Occipital lobe (tissue), 1 donor: ENCODE measurements at regions not wholly inside any gene's neighbourhood (a gene's known extent, or its start where the extent isn't known, plus 50 kb on each side); places are given as distances from the start of the nearest gene placed in this dataset.

Experiments used
- DNase-seq: peaks from one replicate; lab custom pipeline; 2025; lab: John Stamatoyannopoulos, UW

- DNase-seq, result no peak
Measured at GRCh38 chr16:11440657-11441012, 95.4 kb downstream of the RMI2 start.

GRCh38 chr16:11445486-11445885, 100.2 kb downstream of the RMI2 start:
- DNase-seq, result no peak

GRCh38 chr16:11446566-11447119, 101.4 kb downstream of the RMI2 start:
- DNase-seq, result no peak

- no peak for DNase-seq
Measured at GRCh38 chr16:11447272-11447671, 102.0 kb downstream of the RMI2 start.

GRCh38 chr16:11447836-11448235, 102.6 kb downstream of the RMI2 start:
- DNase-seq, result no peak

- DNase-seq, result no peak
Measured at GRCh38 chr16:11448796-11449416, 103.6 kb downstream of the RMI2 start.

- no peak for DNase-seq
Measured at GRCh38 chr16:11449716-11450115, 104.5 kb downstream of the RMI2 start.

GRCh38 chr16:11450136-11450535, 104.9 kb downstream of the RMI2 start:
- DNase-seq, result no peak

GRCh38 chr16:11452298-11452697, 107.0 kb downstream of the RMI2 start:
- no peak for DNase-seq

- no peak for DNase-seq
Measured at GRCh38 chr16:11452746-11453389, 107.6 kb downstream of the RMI2 start.

- no peak for DNase-seq
Measured at GRCh38 chr16:11456741-11457140, 111.5 kb downstream of the RMI2 start.

GRCh38 chr16:11459722-11460121, 114.5 kb downstream of the RMI2 start:
- no peak for DNase-seq

- DNase-seq, result no peak
Measured at GRCh38 chr16:11460820-11461594, 115.7 kb downstream of the RMI2 start.

- DNase-seq, result no peak
Measured at GRCh38 chr16:11461595-11461990, 116.3 kb downstream of the RMI2 start.

GRCh38 chr16:11462036-11462435, 116.8 kb downstream of the RMI2 start:
- no peak for DNase-seq

GRCh38 chr16:11462861-11463260, 117.6 kb downstream of the RMI2 start:
- DNase-seq, result no peak

GRCh38 chr16:11464241-11464640, 119.0 kb downstream of the RMI2 start:
- DNase-seq, result no peak

GRCh38 chr16:11465675-11466074, 120.4 kb downstream of the RMI2 start:
- DNase-seq, result no peak

- DNase-seq, result no peak
Measured at GRCh38 chr16:11470676-11471415, 115.9 kb downstream of the LITAF start.

GRCh38 chr16:11471548-11471947, 115.2 kb downstream of the LITAF start:
- no peak for DNase-seq

- no peak for DNase-seq
Measured at GRCh38 chr16:11472410-11472809, 114.3 kb downstream of the LITAF start.

GRCh38 chr16:11472851-11473250, 113.9 kb downstream of the LITAF start:
- DNase-seq, result no peak
